HG02852 (cell line): ENCODE measurements at regions not wholly inside any gene's neighbourhood (a gene's known extent, or its start where the extent isn't known, plus 50 kb on each side); places are given as distances from the start of the nearest gene placed in this dataset.

ENCODE experiments used
- ATAC-seq: cut with Tn5 transposase; IDR thresholded peaks from one replicate; pipeline ENCODE4 v1.9.1; 2021; ENCODE audit warnings: mild to moderate bottlenecking, moderate library complexity; ENCODE audit not compliant: unreplicated experiment

GRCh38 chr3:59116233-59116537 is 66.4 kb upstream of the CFAP20DC start:
- ATAC-seq = no peak

GRCh38 chr3:59115364-59116232 is 65.8 kb upstream of the CFAP20DC start:
- no peak for ATAC-seq

DNA sequence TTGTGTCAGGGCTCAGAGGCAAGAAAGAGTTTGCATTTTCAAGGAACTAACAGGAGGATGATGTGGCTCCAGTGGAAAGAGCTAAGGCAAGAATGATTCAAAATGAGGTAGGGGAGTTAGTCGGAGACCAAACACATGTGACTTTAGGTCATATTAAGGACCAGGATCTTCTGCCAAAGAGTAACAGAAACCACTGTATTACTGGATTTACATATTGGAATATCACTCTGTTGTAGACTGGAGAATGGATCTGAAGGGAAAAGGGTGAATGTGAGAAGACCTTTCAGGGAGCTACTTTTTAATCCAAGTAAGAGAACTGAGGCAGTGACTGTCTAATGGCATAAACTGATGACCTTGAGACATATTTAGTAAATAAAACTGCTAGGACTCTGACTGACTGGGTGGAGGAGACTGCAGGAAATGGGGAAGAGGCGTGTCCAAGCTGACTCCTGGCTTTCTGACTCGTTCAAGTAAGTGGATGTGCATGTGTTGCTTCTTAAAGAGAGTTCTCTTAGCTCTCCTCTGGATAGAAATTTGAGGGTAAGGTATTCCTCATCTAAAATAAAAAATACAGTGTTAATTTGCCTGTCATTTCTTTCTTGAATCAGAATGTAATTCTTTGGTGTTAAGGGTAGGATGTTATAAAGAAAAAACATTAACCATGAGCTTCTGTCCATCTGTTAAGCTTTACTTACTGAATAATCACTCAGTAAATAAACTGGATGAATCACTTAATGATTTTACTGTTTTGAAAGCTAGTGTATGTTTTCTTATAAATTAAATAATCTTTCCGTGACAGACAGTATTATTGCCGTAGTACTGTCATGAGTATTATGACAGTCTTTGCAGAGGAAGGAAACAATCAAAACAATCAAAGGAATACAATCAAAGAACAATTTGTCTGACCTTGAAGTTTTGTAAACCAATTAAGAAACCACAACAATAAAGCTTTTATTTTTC is 58.3 kb upstream of the CFAP20DC start:
- no peak for ATAC-seq

GRCh38 chr3:59106085-59106648 is 56.3 kb upstream of the CFAP20DC start:
- no peak for ATAC-seq

DNA sequence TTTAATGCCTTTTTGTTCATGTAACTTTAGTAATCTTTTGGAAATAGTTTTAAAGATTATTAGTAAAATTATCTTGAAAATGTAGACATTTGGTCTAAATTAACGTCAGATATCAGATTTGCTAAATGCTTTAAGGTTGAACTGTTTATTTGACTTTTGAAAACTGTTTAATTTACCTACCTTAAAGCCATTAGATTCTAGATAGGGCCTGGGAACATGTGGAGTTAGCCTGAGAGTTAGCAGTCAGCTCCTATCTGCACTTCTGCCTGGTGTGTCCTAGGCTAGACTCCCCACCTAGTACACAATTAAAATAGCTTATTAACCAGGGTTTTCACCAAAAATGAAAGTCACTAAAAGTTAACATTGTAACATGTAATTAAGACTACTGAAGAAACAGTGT is 53.7 kb upstream of the CFAP20DC start:
- no peak for ATAC-seq

DNA sequence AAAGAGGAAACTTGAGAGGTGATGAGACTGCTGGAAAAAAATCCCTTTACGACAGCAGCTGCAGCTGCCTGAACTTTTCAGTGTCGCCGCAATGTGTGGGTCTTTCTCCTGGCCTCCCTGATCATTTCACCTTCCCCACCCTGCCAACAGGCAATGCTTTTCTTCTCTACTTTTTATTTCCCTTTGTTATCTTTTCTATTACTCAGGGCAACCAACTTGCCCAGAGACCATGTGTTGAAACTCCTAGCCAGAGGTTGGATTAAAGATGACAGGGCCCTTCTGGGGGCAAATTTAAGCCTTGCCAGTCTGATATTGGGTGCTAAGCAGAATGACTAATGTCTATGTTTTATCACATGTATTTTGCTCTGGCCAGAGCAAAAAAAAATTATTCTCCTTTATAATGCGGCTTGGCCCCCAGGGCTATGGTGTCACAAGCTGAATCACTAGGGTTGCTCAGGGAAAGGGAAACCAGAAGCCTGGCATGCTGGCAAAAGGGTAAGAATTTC is 51.5 kb upstream of the CFAP20DC start:
- no peak for ATAC-seq
